CD4-positive, alpha-beta T cell (primary cell): ENCODE measurements at regions not wholly inside any gene's neighbourhood (a gene's known extent, or its start where the extent isn't known, plus 50 kb on each side); places are given as distances from the start of the nearest gene placed in this dataset.

Experiments
- ATAC-seq: fragments of 200-7000 bp; cut with Tn5 transposase; one replicate; pipeline ENCODE4 v1.10.0; 2022; ENCODE audit warnings: mild to moderate bottlenecking; ENCODE audit not compliant: poor library complexity
- CTCF ChIA-PET: fragments of 350-600 bp; sonication (Branson Sonifier 250); formaldehyde crosslinking; loops from one replicate; lab custom pipeline; 2021; ENCODE audit warnings: antibody characterized with exemption, inconsistent platforms; lab: Charles Lee
- POLR2A ChIA-PET: fragments of 350-600 bp; sonication (Branson Sonifier 250); formaldehyde crosslinking; loops from one replicate; lab custom pipeline; 2021; ENCODE audit warnings: antibody characterized with exemption, inconsistent platforms; lab: Charles Lee
- DNase-seq, 14 experiments: peaks; one replicate each; pipeline ENCODE4 v3.0.0-alpha.2; 2013 to 2020; ENCODE audit warnings: mixed read lengths in 2 of 14
- H3K27ac ChIP-seq, 2 donors: one replicate each; pipeline versions ENCODE4 v1.5.1 to v1.7.0; 2013; ENCODE audit warnings: low read length in 2 of 2, low read depth in 1 of 2, mild to moderate bottlenecking in 1 of 2
- H3K27me3 ChIP-seq, 2 experiments: 1 replicate in 1 of 2; 2 replicates in 1 of 2; pipeline versions ENCODE4 v1.6.1 to v1.7.0; 2013; ENCODE audit warnings: low read length in 2 of 2, control low read depth in 1 of 2, mild to moderate bottlenecking in 1 of 2, moderate library complexity in 1 of 2; ENCODE audit not compliant: insufficient read depth in 2 of 2, control insufficient read depth in 1 of 2
- H3K36me3 ChIP-seq: one replicate; pipeline ENCODE4 v1.6.1; 2013; ENCODE audit warnings: low read length, control low read depth; ENCODE audit not compliant: insufficient read depth
- H3K4me1 ChIP-seq: one replicate; pipeline ENCODE4 v1.6.1; 2013; ENCODE audit warnings: low read length, control low read depth; ENCODE audit not compliant: insufficient read depth
- H3K4me3 ChIP-seq: one replicate; pipeline ENCODE4 v1.5.1; 2013; ENCODE audit warnings: mild to moderate bottlenecking, low read length, moderate library complexity
- H3K9me3 ChIP-seq, 2 experiments: 1 replicate in 1 of 2; 2 replicates in 1 of 2; pipeline versions ENCODE4 v1.6.1 to v1.7.0; 2013; ENCODE audit warnings: low read length in 2 of 2, mild to moderate bottlenecking in 2 of 2, control low read depth in 1 of 2, moderate library complexity in 1 of 2; ENCODE audit not compliant: control insufficient read depth in 1 of 2, insufficient read depth in 1 of 2
- H3K27ac Mint-ChIP-seq: one replicate; pipeline ENCODE4 v1.8.0; 2020; ENCODE audit warnings: mixed read lengths
- H3K27me3 Mint-ChIP-seq: one replicate; pipeline ENCODE4 v1.8.0; 2021; ENCODE audit warnings: mixed read lengths
- H3K36me3 Mint-ChIP-seq: one replicate; pipeline ENCODE4 v1.8.0; 2021; ENCODE audit warnings: low read depth, mixed read lengths
- H3K4me1 Mint-ChIP-seq: one replicate; pipeline ENCODE4 v1.8.0; 2021; ENCODE audit warnings: low read depth, mixed read lengths
- H3K4me3 Mint-ChIP-seq: one replicate; pipeline ENCODE4 v1.8.0; 2020; ENCODE audit warnings: mild to moderate bottlenecking, mixed read lengths
- H3K9me3 Mint-ChIP-seq: one replicate; pipeline ENCODE4 v1.8.0; 2020; ENCODE audit warnings: mixed read lengths
- CTCF ChIP-seq: fragments of 200-600 bp; IDR thresholded peaks from one replicate; pipeline ENCODE4 v1.8.0; 2022; ENCODE audit warnings: antibody characterized with exemption, mild to moderate bottlenecking
- intact Hi-C, 2 experiments: fragments of 100-400 bp; cut with DNase I in 1 of 2; cut with micrococcal nuclease in 1 of 2; formaldehyde crosslinking; loops; one replicate each; pipeline versions ENCODE4 v1.15.1 to v1.9.0; 2023 to 2025; cut with DNase I, micrococcal nuclease

- no peak overlapping the region for H3K4me3 Mint-ChIP-seq
- CTCF ChIA-PET = no interaction called here
- Histone ChIP-seq H3K27me3 (no peaks in the 10 kb centered on the region), H3K4me3 (no peak overlapping the region), H3K36me3 (no peaks in the 10 kb centered on the region), H3K9me3 (no peaks in the 10 kb centered on the region), H3K27ac (no peak overlapping the region), H3K4me1 (no peaks in the 10 kb centered on the region)
- TF ChIP-seq CTCF = no peak
- no peaks in the 10 kb centered on the region for H3K4me1 Mint-ChIP-seq
- H3K36me3 Mint-ChIP-seq = no peaks in the 10 kb centered on the region
- POLR2A ChIA-PET = no interaction called here
- DNase-seq = peak in 3 of 14 experiments; percentile 21 to 52 (median 43)
- H3K27ac Mint-ChIP-seq = no peak overlapping the region
- intact Hi-C loops = no loop called here
- ATAC-seq = no peak
- H3K27me3 Mint-ChIP-seq = peaks cover 5% of the 10 kb centered on the region
- H3K9me3 Mint-ChIP-seq = no peaks in the 10 kb centered on the region
Observed at GRCh38 chr5:72598401-72599064, 91.3 kb upstream of the ZNF366 start.

GRCh38 chr5:72597456-72597948, 90.3 kb upstream of the ZNF366 start:
- ATAC-seq (no peak), DNase-seq (no peak)
- Histone ChIP-seq H3K4me3 (no peak overlapping the region), H3K27ac (no peak overlapping the region), H3K4me1 (no peaks in the 10 kb centered on the region), H3K36me3 (no peaks in the 10 kb centered on the region), H3K27me3 (no peaks in the 10 kb centered on the region), H3K9me3 (no peaks in the 10 kb centered on the region)
- intact Hi-C loops = no loop called here
- Mint-ChIP-seq H3K27me3 (peaks cover 5% of the 10 kb centered on the region), H3K9me3 (no peaks in the 10 kb centered on the region), H3K4me3 (no peak overlapping the region), H3K4me1 (no peaks in the 10 kb centered on the region), H3K27ac (no peak overlapping the region), H3K36me3 (no peaks in the 10 kb centered on the region)
- ChIA-PET CTCF (no interaction called here), POLR2A (no interaction called here)
- TF ChIP-seq CTCF = no peak

- POLR2A ChIA-PET = no interaction called here
- no peak for ATAC-seq
- peaks cover 5% of the 10 kb centered on the region for H3K27me3 Mint-ChIP-seq
Observed at GRCh38 chr5:72596956-72597355, 89.7 kb upstream of the ZNF366 start.

More at GRCh38 chr5:72596956-72597355, 89.7 kb upstream of the ZNF366 start:
- TF ChIP-seq CTCF = no peak
- DNase-seq = no peak
- Histone ChIP-seq H3K27ac (no peak overlapping the region), H3K4me1 (no peaks in the 10 kb centered on the region), H3K9me3 (no peaks in the 10 kb centered on the region), H3K36me3 (no peaks in the 10 kb centered on the region), H3K27me3 (no peaks in the 10 kb centered on the region), H3K4me3 (no peak overlapping the region)
- no peak overlapping the region for H3K27ac Mint-ChIP-seq
- CTCF ChIA-PET = no interaction called here
- no peaks in the 10 kb centered on the region for H3K4me1 Mint-ChIP-seq
- intact Hi-C loops = no loop called here
- H3K36me3 Mint-ChIP-seq = no peaks in the 10 kb centered on the region
- no peak overlapping the region for H3K4me3 Mint-ChIP-seq
- no peaks in the 10 kb centered on the region for H3K9me3 Mint-ChIP-seq
